OCI-M2 (cell line): ENCODE measurements at regions not wholly inside any gene's neighbourhood (a gene's known extent, or its start where the extent isn't known, plus 50 kb on each side); places are given as distances from the start of the nearest gene placed in this dataset.

Source experiments
- DNase-seq: peaks from one replicate; lab custom pipeline; 2025; ENCODE audit not compliant: unreplicated experiment; lab: John Stamatoyannopoulos, UW

DNA sequence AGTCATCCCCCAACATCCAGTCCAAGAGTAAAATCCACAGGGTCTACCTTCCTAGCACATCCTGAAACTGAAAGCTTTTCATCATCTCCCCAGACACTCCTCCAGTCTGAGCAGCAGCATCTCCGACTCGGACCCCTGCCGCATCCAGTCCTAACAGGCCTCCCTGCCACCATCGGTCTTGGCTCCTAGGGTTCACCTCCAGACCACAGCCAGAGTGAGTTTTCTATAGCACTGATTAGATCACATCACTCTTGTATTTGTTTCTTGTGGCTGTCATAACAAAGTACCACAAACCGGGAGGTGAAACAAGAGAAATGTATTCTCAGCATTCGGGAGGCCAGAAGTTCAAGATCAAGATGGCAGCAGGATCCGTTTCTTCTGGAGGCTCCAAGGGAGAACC lies 187.8 kb downstream of the TOMM20 start:
- DNase-seq: no peak

DNA sequence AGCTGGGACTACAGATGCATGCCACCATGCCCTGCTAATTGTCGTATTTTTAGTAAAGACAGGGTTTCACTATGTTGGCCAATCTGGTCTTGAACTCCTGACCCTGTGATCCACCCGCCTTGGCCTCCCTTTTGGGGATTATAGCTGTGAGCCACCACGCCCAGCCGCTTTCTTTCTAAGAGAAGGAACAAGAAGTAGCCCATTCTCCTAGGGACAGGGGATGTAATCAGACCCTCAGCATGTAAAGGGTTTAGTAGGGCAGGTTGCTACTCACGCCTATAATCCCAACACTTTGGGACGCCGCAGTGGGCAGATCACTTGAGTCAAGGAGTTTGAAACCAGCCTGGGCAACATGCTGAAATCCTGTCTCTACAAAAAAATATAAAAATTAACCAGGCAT lies 189.7 kb downstream of the TOMM20 start:
- DNase-seq: no peak

DNA sequence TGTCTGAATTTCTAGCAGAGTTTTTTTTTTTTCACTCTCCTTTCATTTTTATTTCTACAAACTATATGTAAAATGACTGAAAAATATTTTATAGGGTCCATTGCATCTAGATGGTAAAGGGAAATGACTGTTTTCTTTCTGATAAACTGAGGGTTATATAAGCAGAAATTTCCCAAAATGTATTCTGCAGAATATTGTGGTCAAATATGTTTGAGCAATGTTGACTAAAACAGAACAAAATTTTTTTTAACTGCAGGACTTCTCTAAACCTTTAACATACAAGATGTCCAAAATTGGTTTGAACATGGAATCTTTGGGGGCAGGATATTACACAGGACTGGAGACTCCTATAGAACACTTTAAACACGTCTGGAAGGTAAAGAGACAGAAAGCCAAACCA lies 190.5 kb downstream of the TOMM20 start:
- DNase-seq: no peak

DNA sequence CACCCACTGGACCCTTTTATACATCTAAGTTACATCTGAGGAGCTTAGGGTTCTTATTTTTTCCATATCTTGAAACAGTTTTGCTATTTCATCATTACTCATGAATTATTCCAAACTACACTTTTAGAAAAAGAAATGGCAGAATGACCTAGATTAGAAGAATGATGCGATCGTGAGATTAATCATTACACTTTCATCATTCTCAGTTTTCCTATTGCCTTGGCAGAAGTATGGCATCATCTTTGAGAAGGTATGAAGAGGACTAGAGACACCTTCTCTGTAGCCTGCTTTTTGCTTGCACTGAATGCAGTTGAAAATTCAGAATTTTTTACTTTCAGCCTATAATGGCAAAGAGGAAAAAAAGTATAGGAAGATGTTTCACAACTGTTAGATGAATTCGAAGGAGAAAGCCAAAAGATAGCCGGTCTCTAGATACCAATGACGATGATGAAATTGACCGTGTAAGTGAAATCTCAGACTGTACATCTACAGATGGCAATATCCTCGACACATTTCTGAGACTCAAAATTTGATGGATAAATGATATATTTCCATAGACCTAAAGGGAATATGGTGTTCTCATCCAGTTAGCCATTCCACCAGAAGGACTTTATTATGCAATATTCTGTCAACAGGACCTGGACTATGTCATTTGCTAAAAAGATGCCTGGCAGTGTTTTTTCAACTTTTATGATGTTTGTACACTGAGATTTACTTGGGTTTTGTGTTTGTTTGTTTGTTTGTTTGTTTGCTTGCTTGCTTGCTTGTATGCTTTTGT lies 191.8 kb downstream of the TOMM20 start:
- DNase-seq: no peak

DNA sequence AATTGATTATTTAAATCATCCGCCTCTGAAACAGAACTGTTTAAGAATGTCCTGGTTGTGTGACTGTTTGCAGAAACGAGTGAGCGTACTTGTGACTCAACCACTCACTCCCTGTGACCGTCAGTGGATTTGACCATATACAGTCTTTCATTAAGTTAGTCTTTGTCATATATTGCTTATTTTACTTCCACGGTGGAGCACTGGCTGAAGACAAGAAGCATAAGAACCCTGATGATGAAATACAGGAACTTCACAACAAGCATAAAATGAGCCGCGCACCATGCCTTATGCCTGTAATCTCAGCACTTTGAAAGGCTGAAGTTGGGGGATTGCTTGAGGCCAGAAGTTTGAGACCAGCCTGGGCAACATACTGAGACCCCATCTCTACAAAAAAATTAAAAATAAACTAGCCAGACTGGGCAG lies 194.0 kb downstream of the TOMM20 start:
- DNase-seq: no peak

DNA sequence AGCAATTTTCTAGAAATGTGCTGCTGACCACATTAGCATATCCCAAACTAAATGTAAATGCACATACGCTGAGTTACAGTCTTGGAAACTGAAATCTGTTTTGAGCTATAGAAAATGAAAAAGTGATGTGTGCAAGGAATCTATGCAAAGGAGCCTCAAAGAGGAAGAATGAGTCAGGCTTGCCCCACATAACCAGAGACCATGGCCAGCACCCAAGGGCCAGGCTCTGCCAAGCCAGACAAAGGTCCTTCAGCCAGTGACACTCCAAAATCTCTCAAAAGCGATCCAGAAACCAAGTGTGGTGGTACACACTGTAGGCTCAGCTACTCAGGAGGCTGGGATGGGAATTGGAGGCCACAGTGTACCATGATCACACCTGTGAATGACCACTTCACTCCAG lies 195.2 kb downstream of the TOMM20 start:
- no peak for DNase-seq

DNA sequence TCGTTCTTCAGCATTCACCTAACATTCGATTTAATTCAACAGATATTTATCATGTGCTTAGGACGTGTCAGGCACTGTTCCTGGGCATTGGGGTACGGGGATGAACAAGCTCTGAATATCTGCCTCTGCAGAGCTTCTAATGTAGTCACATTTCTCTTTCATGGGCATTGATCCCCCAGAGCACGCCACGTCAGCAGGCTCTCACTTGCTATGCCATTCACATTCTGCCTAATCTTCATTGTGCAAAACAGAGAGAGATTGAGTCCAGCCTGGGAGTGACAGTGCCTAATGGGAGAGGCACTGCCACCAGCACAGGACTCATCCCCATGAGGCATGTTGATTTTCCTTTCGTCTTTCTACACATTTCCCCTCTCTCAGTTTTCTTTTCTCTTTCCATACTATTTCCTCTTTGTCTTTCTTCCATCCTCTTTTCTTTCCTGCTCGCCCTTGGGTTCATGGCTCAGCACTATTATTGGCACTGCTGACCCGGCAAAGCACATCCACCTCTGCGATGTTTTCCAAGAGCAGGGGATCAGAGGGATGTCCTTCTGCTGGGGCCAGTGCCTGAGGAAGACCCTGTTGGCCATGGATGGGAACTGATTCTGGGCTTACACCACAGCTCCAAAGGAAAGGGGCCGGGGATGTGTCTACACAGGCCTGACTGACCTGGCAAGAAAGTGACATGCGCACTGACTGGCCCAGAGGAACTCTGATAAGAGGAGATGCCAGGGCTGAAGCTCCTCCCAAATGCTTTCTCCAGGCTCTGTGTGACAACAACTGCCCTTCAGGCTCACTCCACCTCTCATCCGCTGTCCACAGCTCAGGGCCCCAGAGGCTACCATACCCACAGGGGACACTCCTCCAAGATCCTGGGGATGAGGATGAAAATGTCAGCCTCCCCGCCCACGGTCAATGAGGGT lies 195.9 kb downstream of the TOMM20 start:
- no peak for DNase-seq

DNA sequence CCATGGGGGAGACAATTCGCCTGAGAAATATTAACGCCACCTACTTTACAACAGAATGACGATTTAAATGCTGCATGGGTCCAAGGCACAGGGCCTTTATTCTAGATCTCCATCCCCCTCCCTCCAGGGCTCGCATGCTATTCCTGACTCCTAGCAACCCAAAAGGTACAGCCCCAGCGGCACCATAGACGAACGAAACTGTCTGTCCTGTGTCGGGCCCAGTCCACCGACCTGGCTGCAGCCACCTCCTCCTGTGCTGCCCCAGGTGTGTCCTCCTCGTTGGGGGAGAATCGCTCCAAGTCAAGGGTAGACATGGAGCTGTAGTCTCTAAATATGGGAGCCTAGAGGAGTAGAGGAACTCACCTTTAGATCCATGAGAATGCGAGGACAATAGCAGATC lies 196.5 kb downstream of the TOMM20 start:
- DNase-seq: no peak

DNA sequence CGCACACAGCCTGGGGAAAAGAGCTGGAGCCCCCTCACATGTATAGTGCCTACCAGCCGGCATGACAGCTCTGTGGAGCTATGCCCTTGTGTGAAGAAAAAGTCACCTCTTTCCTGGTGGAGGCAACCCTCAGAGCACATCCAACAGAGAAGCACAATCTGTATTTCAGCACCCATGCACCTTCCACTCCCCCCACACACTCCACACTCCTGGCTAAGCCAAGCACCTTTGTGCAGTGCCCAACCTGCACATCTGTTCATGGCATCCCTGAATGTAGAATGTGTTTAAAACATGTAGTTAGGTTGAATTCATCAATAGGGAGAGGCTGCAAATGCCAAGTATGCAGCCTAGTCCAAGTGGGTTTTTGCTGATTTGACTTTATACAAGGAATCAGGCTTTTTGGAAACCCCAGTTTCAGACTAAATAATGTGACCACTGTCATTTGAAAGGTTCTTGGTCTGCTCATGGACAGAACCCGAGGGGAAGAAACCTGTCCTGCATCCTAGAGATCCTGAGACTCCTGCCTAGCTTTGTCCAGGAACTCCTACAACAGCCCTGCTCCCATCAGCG lies 197.1 kb downstream of the TOMM20 start:
- no peak for DNase-seq

DNA sequence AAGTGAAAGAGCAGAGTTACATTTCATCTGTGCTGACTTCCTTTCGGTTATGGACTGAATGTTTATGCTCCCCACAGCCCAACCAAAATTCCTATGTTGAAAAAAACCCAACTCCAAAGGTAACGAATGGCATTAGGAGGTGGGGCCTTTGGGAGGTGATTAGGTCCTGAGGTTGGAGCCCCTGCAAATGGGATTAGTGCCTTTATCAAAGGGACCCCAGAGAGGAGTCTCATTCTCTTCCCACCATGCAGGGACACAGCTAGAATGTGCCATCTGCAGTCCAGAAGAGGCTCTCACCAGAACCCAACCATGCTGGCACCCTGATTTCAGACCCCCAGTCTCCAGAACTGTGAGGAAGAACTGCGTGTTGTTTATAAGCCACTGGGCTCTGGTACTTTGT lies 199.3 kb downstream of the TOMM20 start:
- DNase-seq: no peak

DNA sequence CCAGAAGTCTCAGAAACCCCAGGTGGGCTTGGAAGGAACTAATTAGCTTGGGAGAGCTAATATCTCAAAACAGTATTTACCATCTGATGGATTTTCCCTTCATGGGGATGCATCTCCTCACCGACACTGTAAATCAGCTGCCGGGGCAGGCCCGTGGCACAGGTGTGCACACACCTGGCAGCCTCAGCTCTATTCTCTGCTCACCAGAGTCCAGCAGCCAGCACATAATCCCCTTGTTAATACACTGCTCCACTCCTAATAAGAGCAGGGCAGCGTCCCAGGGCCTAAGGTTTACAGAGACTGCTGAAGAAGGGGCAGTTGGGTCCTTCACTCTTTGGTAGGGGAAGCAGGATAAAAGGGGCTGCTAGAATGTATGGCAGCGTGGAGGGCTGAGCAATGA lies 200.0 kb downstream of the TOMM20 start:
- DNase-seq: no peak

DNA sequence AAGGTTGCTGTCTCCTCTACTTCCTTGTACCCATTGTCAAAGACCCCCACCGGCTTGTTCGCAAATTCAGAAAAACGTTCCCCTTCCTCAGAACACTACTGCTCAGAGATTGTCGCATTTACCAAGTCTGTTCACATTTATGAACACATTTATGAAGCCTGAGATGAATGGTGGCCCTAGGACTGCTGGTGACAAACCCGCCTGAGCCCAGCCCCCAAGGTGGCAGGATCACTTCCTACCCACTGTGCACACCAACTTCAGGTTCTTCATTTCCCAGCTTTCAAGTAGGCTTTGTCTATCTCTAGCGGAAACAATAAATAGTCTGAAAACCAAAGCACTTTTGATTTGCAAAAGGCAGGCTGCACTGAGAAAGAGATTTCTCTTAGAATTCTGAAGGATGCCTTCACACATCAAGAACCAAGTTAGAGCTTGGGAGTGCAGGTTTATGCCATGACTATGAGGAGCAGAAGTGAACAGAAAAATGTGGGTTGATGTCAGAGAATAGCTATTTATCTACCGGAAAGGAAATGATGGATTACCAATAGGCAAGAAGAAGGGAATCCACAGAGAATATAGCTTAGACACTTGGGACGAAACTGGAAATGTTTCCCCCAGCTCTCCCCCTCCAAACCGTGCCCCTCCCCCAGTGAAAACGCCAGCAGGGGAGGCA lies 200.5 kb downstream of the TOMM20 start:
- DNase-seq: no peak

DNA sequence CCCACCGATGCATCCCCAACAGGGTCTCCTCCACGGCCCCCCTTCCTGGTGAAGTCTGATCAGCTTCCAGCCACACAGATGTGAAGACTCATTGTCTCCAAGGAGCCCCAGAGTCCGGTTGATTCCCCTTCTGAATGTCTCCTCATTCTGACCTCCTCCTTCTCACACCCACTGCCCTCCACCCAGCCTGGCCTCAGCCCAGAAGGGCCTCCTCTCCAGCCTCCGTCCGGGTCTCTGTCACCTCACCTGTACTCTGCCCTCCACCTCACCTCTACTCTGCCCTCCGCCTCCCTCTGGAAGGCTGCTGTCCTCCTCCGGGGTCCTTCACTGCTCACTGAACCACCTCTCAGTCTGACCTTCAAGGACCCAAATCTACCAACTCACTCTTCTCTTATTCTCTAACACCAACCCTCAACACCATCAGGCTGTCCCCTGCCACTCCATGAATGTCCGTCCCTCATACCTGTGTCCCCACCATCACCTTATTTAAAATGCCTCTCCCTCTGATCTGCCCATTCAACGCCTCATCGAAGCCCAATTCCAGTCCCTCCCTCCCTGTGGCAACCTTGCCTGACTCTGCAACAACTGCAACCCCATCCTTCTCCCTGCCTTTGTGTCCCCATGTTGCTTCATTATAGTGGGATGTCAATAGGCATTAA lies 201.2 kb downstream of the TOMM20 start:
- DNase-seq: no peak

DNA sequence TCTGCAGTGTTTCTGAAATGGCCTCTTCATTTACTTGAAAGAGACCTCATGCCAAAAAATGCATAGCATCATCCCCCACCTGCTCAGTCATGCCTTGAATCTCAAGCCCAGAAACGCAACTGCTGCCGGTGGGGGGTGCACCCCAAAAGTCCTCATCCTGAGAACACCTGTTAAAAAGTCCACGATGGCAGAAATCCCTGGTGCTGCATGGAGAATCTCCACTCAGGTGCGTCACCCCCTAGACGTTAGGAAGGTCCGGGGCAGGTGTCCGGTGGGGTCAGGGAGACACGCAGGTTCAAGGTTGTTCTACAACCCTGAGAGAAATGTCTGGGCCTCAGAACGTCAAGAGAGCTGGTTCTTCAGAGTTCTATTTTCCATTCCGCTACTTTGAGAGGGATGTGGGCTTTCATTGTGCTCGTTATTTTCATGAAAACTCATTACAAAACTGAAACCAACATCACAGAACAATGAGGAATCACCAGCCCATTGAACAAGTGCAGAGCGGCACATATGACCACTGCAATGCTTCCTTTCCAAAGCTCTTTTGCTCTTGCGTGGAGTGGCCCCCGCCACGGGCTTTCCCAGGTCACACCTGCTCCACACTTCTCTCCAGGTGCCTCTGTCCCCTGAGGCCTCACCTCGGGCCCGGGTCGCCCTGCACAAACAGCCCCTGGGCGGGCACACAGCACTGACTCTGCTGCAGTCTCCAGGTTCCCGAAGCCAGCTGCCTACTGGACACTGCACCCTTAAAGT lies 201.9 kb downstream of the TOMM20 start:
- no peak for DNase-seq

DNA sequence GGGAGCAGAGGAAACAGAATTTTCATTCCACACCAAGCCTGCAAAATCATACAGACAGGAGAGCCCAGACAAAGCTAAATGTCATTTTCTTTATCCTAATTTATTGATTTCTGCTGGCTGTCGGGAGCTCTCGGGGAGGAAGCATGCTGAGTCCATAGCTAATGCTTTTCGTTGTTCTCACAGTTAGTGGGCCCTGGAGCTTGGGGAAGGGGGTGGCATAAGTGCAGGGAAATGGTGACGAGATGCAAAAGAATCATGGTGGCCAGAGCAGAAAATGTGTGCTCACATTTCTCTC lies 202.4 kb downstream of the TOMM20 start:
- DNase-seq: no peak

DNA sequence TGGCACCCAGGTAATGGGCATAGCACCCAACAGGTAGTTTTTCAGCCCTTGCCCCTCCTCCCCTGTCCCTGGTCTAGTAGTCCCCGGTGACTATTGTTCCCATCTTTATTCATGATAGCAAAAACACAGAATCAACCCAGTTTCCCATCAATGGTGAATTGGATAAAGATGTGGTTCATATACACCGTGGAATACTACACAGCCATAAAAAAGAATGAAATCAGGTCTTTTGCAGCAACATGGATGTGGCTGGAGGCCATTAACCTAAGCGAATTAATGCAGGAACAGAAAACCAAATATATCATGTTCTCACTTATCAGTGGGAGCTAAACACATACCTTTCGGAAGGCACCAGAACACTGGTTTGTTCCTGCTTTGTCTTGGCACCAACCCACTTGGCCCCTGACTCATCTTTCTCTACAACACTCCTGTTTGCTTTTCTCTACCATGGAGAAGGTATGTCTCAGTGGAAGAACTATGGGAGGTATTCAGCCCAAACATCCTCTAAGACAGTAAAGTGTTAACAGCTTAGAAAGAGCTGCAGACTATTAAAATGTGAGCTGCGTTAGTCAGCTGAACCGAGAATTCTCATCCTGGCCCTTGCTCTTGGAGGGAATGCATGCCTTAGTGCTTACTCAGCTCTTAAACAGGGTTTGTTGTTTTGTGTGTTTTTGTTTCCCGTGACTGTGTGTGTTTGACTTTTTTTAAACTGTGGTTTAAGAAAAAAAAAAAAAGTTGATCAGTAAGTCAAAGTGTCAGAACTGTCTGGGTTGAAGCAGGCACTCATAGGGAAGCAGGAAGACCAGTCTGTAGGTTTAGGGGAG lies 203.0 kb downstream of the TOMM20 start:
- DNase-seq: no peak

DNA sequence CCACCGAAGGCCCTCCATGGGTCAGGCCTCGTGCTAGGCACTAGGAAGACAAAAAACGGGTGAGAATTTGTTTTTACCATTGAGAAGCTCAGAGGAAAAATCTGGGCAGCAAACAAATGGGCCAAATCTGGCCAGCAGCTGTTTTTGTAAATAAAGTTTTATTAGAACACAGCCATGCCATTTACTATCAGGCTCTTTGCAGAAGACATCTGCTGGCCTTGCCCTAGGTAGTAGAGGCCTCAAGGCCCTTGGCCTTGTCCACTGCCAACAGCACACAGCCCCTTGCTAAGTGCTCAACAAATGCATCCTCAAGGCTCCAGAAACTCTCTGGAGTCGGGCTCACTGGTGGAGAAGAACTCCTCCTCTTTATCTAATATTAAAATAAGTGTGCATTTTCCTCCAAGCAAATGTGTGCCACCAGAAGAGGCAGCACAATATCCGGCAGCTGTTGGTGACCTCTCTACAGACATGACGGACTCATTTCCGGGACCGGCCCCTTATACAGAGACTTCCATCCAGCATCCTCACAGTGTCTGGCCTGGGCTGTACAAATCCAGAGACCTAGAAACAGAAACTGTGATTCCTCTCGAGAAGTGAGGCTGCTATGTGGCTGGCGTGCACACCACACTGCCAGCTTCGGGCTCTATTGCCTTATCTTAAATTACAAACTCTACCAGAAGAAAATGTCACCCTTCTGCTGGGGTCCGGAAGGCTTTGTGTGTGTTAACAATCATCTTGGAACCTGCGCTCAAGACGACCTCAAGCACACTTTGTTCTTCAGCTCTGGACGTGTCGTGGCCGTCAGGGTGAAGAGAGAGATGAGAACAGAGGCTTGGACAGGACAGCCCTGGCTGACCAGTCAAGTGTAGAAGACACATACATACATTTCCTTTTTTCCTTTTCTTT lies 203.9 kb downstream of the TOMM20 start:
- DNase-seq: no peak

DNA sequence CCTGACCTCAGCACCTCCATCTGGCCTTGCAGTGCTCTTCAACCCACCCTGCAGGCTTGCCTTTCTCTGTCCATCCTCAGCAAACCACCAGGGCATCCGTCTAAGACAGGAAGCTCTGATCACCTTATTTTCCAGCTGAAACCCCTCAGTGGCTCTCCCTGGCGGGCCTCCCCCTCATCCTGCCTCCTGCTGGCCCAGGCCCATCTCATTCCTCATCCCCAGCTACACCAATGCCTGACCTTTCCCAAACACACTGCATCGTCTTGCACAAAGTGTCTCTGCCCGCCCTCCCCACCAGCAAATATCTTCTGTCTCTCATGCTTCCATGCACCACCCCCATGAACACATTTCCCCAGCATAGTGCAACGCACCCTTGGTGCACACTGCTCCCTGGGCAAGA lies 205.0 kb downstream of the TOMM20 start:
- no peak for DNase-seq

DNA sequence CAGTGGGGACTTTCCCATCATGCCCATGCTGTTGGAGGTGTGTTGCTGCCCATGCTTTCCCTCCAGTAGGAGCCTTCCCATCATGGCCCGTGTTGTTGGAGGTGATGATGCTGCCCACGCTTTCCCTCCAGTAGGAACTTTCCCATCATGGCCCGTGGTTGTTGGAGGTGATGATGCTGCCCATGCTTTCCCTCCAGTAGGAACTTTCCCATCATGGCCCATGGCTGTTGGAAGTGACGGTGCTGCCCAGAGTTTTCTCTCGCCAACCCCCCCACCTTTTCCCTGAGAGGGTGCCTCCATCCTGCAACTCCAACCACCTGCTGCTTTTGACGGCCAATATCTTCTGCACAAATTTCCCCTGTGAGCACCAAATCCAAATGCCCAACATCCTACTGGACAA lies 205.7 kb downstream of the TOMM20 start:
- DNase-seq: no peak
